ENCODE measurements at regions not wholly inside any gene's neighbourhood (a gene's known extent, or its start where the extent isn't known, plus 50 kb on each side); places are given as distances from the start of the nearest gene placed in this dataset.
"Not testable (repeated sequence)": the region's sequence is repeated elsewhere in the genome, so short reads cannot be mapped to it uniquely, and the experiment has no call there.

- no peak for DNase-seq
Observed at GRCh38 chr2:52518678-52519077, 1248.9 kb upstream of the CHAC2 start.

- DNase-seq: no peak
Observed at GRCh38 chr2:52512760-52513159, 1254.8 kb upstream of the CHAC2 start.

GRCh38 chr2:52510432-52510831 lies 1257.2 kb upstream of the CHAC2 start:
- no peak for DNase-seq

- DNase-seq: no peak
Observed at GRCh38 chr2:52502476-52502860, 1265.1 kb upstream of the CHAC2 start.

GRCh38 chr2:52501715-52502475 lies 1265.7 kb upstream of the CHAC2 start:
- DNase-seq: no peak

- no peak for DNase-seq
Observed at GRCh38 chr2:52500561-52500960, 1267.0 kb upstream of the CHAC2 start.

GRCh38 chr2:52498077-52498750 lies 1269.4 kb upstream of the CHAC2 start:
- DNase-seq: no peak

GRCh38 chr2:52495816-52496215 lies 1271.8 kb upstream of the CHAC2 start:
- DNase-seq: no peak

GRCh38 chr2:52477166-52477565 lies 1290.4 kb upstream of the CHAC2 start:
- DNase-seq: no peak

- no peak for DNase-seq
Observed at GRCh38 chr2:52475590-52475989, 1292.0 kb upstream of the CHAC2 start.

- DNase-seq: no peak
Observed at GRCh38 chr2:52474091-52474490, 1293.5 kb upstream of the CHAC2 start.

- DNase-seq: no peak
Observed at GRCh38 chr2:52473526-52473925, 1294.1 kb upstream of the CHAC2 start.

- not testable (repeated sequence) for DNase-seq
Observed at GRCh38 chr2:52470457-52470856, 1297.1 kb upstream of the CHAC2 start.

- DNase-seq: no peak
Observed at GRCh38 chr2:52467189-52467588, 1300.4 kb upstream of the CHAC2 start.

- no peak for DNase-seq
Observed at GRCh38 chr2:52465287-52465686, 1302.3 kb upstream of the CHAC2 start.

- DNase-seq: no peak
Observed at GRCh38 chr2:52463457-52463856, 1304.1 kb upstream of the CHAC2 start.

GRCh38 chr2:52456561-52457377 lies 1310.8 kb upstream of the CHAC2 start:
- no peak for DNase-seq

- DNase-seq: no peak
Observed at GRCh38 chr2:52454962-52455361, 1312.6 kb upstream of the CHAC2 start.

- DNase-seq: no peak
Observed at GRCh38 chr2:52452201-52452600, 1315.4 kb upstream of the CHAC2 start.

GRCh38 chr2:52445686-52446085 lies 1321.9 kb upstream of the CHAC2 start:
- DNase-seq: no peak

- DNase-seq: no peak
Observed at GRCh38 chr2:52431352-52431760, 1336.2 kb upstream of the CHAC2 start.

GRCh38 chr2:52429740-52430139 lies 1337.9 kb upstream of the CHAC2 start:
- DNase-seq: no peak

GRCh38 chr2:52429171-52429570 lies 1338.4 kb upstream of the CHAC2 start:
- DNase-seq: no peak

- DNase-seq: no peak
Observed at GRCh38 chr2:52428224-52428623, 1339.4 kb upstream of the CHAC2 start.
